Osteoblast (primary cell): ENCODE measurements at regions not wholly inside any gene's neighbourhood (a gene's known extent, or its start where the extent isn't known, plus 50 kb on each side); places are given as distances from the start of the nearest gene placed in this dataset.
A peak's percentile ranks its signal among the peaks of the same experiment; 100 is the strongest.
"Not testable (repeated sequence)": the region's sequence is repeated elsewhere in the genome, so short reads cannot be mapped to it uniquely, and the experiment has no call there.

Source experiments
- DNase-seq: peaks from one replicate; pipeline ENCODE4 v3.0.0; 2011; ENCODE audit warnings: low spot score, mixed read lengths; ENCODE audit not compliant: insufficient read length; ENCODE audit errors: missing footprints
- H2AFZ ChIP-seq: 2 replicates; pipeline ENCODE4 v1.6.0; 2011; ENCODE audit warnings: mild to moderate bottlenecking, low read length
- H3K27ac ChIP-seq: 2 replicates; pipeline ENCODE4 v1.5.1; 2011; ENCODE audit warnings: mild to moderate bottlenecking, low read depth, low read length, moderate library complexity
- H3K27me3 ChIP-seq: 2 replicates; pipeline ENCODE4 v1.6.0; 2012; ENCODE audit warnings: mild to moderate bottlenecking, control low read depth, inconsistent platforms, low read length, moderate library complexity; ENCODE audit not compliant: insufficient read depth
- H3K36me3 ChIP-seq: 2 replicates; pipeline ENCODE4 v1.5.1; 2011; ENCODE audit warnings: mild to moderate bottlenecking, low read length, control low read depth, moderate library complexity; ENCODE audit not compliant: insufficient read depth
- H3K4me1 ChIP-seq: 2 replicates; pipeline ENCODE4 v1.5.1; 2011; ENCODE audit warnings: mild to moderate bottlenecking, low read length, control low read depth, moderate library complexity; ENCODE audit not compliant: insufficient read depth
- H3K4me2 ChIP-seq: 2 replicates; pipeline ENCODE4 v1.6.0; 2011; ENCODE audit warnings: mild to moderate bottlenecking, low read length; ENCODE audit not compliant: insufficient read depth
- H3K4me3 ChIP-seq: fragments of 200-600 bp; sonication (generic); 3 replicates; pipeline ENCODE4 v1.5.1; 2012; ENCODE audit warnings: mild to moderate bottlenecking, low read length, inconsistent platforms; ENCODE audit not compliant: insufficient read depth
- H3K79me2 ChIP-seq: 2 replicates; pipeline ENCODE4 v1.6.0; 2012; ENCODE audit warnings: mild to moderate bottlenecking, low read length, control low read depth, inconsistent platforms; ENCODE audit not compliant: insufficient read depth
- H3K9me3 ChIP-seq: 2 replicates; pipeline ENCODE4 v1.5.1; 2011; ENCODE audit warnings: low read depth, low read length, control low read depth
- H4K20me1 ChIP-seq: 2 replicates; pipeline ENCODE4 v1.6.0; 2012; ENCODE audit warnings: mild to moderate bottlenecking, low read length, control low read depth; ENCODE audit not compliant: insufficient read depth
- CTCF ChIP-seq: IDR thresholded peaks from 2 replicates; pipeline ENCODE4 v1.5.1; 2011; ENCODE audit warnings: mild to moderate bottlenecking, low read depth, low read length, moderate library complexity; ENCODE audit errors: extremely low read depth

GRCh38 chr2:160574468-160575140, 81.0 kb upstream of the RBMS1 start:
- H3K27me3 ChIP-seq: no peaks in the 10 kb centered on the region
- H3K27ac ChIP-seq: peak overlapping the region; percentile 70
- H4K20me1 ChIP-seq: no peaks in the 10 kb centered on the region
- H3K4me2 ChIP-seq: no peak overlapping the region
- no peaks in the 10 kb centered on the region for H3K79me2 ChIP-seq
- H3K4me3 ChIP-seq: no peak overlapping the region
- H3K36me3 ChIP-seq: no peaks in the 10 kb centered on the region
- peaks cover 25% of the 10 kb centered on the region for H3K4me1 ChIP-seq
- no peak for TF ChIP-seq CTCF
- DNase-seq: peak; percentile 80
- no peak overlapping the region for H2AFZ ChIP-seq
- no peaks in the 10 kb centered on the region for H3K9me3 ChIP-seq

GRCh38 chr2:160575368-160575767, 81.8 kb upstream of the RBMS1 start:
- peak overlapping the region; percentile 70 for H3K27ac ChIP-seq

GRCh38 chr2:160576054-160576499, 82.5 kb upstream of the RBMS1 start:
- DNase-seq: peak; percentile 34
- H3K27ac ChIP-seq: peak overlapping the region; percentile 70
- TF ChIP-seq CTCF: no peak

More at GRCh38 chr2:160575368-160575767, 81.8 kb upstream of the RBMS1 start:
- Histone ChIP-seq H3K36me3 (no peaks in the 10 kb centered on the region), H3K4me2 (no peak overlapping the region), H2AFZ (no peak overlapping the region), H4K20me1 (no peaks in the 10 kb centered on the region), H3K27me3 (no peaks in the 10 kb centered on the region), H3K9me3 (no peaks in the 10 kb centered on the region), H3K79me2 (no peaks in the 10 kb centered on the region), H3K4me3 (no peak overlapping the region), H3K4me1 (peaks cover 25% of the 10 kb centered on the region)
- no peak for DNase-seq
- TF ChIP-seq CTCF: no peak

GRCh38 chr2:160577081-160577480, 83.5 kb upstream of the RBMS1 start:
- not testable (repeated sequence) for H3K9me3 ChIP-seq, H3K36me3 ChIP-seq, DNase-seq, H3K4me2 ChIP-seq, H2AFZ ChIP-seq, H3K4me3 ChIP-seq, H3K79me2 ChIP-seq, H4K20me1 ChIP-seq, H3K27me3 ChIP-seq
- Histone ChIP-seq H3K4me1 (peaks cover 36% of the 10 kb centered on the region), H3K27ac (peak overlapping the region; percentile 70)

More at GRCh38 chr2:160576054-160576499, 82.5 kb upstream of the RBMS1 start:
- Histone ChIP-seq H3K4me1 (peaks cover 30% of the 10 kb centered on the region), H3K36me3 (no peaks in the 10 kb centered on the region), H3K27me3 (no peaks in the 10 kb centered on the region), H3K9me3 (no peaks in the 10 kb centered on the region), H4K20me1 (no peaks in the 10 kb centered on the region), H3K4me3 (no peak overlapping the region), H2AFZ (peak overlapping the region; percentile 11), H3K79me2 (no peaks in the 10 kb centered on the region), H3K4me2 (peak overlapping the region; percentile 37)
